ENCODE measurements at regions not wholly inside any gene's neighbourhood (a gene's known extent, or its start where the extent isn't known, plus 50 kb on each side); places are given as distances from the start of the nearest gene placed in this dataset.

- H3K9me3 ChIP-seq (ENCODE audit: low read length), result no peaks in the 10 kb centered on the region
- no peaks in the 10 kb centered on the region for H3K36me3 ChIP-seq (ENCODE audit: insufficient read depth, low read length)
- no peak overlapping the region for H3K9ac ChIP-seq (ENCODE audit: low read length)
- TF ChIP-seq RAD21 (conservative IDR thresholded peaks at IDR 0.05) (no peak), EZH2 (IDR thresholded peaks at IDR 0.05; ENCODE audit: borderline replicate concordance, insufficient read depth, low read length, poor library complexity, severe bottlenecking) (no peak)
- H3K27ac ChIP-seq (ENCODE audit: low read length), result no peak overlapping the region
- no peaks in the 10 kb centered on the region for H3K27me3 ChIP-seq (ENCODE audit: insufficient read depth, low read depth, low read length)
- no peak overlapping the region for H3K4me3 ChIP-seq (ENCODE audit: low read length)
- no peaks in the 10 kb centered on the region for H3K9me2 ChIP-seq (ENCODE audit: insufficient read depth, low read length)
- no peak overlapping the region for H2AFZ ChIP-seq (ENCODE audit: low read depth, low read length)
- H4K20me1 ChIP-seq (ENCODE audit: insufficient read depth), result no peaks in the 10 kb centered on the region
- no peaks in the 10 kb centered on the region for H3K79me2 ChIP-seq (replicated peaks; ENCODE audit: insufficient read depth, low read length)
- H3K4me2 ChIP-seq (ENCODE audit: low read length), result no peak overlapping the region
- no peaks in the 10 kb centered on the region for H3F3A ChIP-seq (ENCODE audit: insufficient read depth, low read length, poor library complexity, severe bottlenecking)
Observed at GRCh38 chr4:36852856-36853255, 391.7 kb upstream of the NWD2 start.

DNA sequence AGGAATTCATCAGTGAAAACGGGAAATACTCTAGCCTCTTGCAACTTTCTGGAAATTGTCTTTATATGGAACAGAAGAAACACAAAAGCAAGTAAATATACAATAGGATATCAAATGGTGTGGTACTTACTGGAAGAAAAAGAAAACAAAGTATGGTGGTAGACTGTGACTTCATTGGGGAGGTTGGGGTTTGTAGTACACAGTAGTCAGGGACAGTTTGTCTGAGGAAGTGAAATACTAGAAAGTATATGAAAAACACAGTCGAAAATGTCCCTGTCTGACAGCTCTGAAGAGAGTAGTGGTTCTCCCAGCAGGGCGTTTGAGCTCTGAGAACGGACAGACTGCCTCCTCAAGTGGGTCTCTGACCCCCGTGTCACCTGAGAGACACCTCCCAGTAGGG is 390.0 kb upstream of the NWD2 start:
- Histone ChIP-seq H3K36me3 (ENCODE audit: insufficient read depth, low read length) (no peaks in the 10 kb centered on the region), H3K27me3 (ENCODE audit: insufficient read depth, low read depth, low read length) (no peaks in the 10 kb centered on the region), H3K9me2 (ENCODE audit: insufficient read depth, low read length) (no peaks in the 10 kb centered on the region), H3K9me3 (ENCODE audit: low read length) (no peaks in the 10 kb centered on the region), H3F3A (ENCODE audit: insufficient read depth, low read length, poor library complexity, severe bottlenecking) (no peaks in the 10 kb centered on the region), H3K79me2 (replicated peaks; ENCODE audit: insufficient read depth, low read length) (no peaks in the 10 kb centered on the region), H3K4me3 (ENCODE audit: low read length) (no peak overlapping the region), H3K4me2 (ENCODE audit: low read length) (no peak overlapping the region), H2AFZ (ENCODE audit: low read depth, low read length) (no peak overlapping the region), H3K9ac (ENCODE audit: low read length) (no peak overlapping the region), H3K27ac (ENCODE audit: low read length) (no peak overlapping the region), H4K20me1 (ENCODE audit: insufficient read depth) (no peaks in the 10 kb centered on the region)
- TF ChIP-seq POLR2AphosphoS5 (IDR thresholded peaks at IDR 0.05) (no peak), EZH2 (IDR thresholded peaks at IDR 0.05; ENCODE audit: borderline replicate concordance, insufficient read depth, low read length, poor library complexity, severe bottlenecking) (no peak), EP300 (conservative IDR thresholded peaks at IDR 0.05; ENCODE audit: poor library complexity, severe bottlenecking) (no peak), RAD21 (conservative IDR thresholded peaks at IDR 0.05) (no peak), MXI1 (conservative IDR thresholded peaks at IDR 0.05; ENCODE audit: poor library complexity, severe bottlenecking) (no peak), REST (IDR thresholded peaks at IDR 0.05; ENCODE audit: borderline replicate concordance) (no peak), SMC3 (conservative IDR thresholded peaks at IDR 0.05; ENCODE audit: poor library complexity) (no peak), TAF1 (IDR thresholded peaks at IDR 0.05; ENCODE audit: low read depth) (no peak)
- TF ChIP-seq, protein P1, sequence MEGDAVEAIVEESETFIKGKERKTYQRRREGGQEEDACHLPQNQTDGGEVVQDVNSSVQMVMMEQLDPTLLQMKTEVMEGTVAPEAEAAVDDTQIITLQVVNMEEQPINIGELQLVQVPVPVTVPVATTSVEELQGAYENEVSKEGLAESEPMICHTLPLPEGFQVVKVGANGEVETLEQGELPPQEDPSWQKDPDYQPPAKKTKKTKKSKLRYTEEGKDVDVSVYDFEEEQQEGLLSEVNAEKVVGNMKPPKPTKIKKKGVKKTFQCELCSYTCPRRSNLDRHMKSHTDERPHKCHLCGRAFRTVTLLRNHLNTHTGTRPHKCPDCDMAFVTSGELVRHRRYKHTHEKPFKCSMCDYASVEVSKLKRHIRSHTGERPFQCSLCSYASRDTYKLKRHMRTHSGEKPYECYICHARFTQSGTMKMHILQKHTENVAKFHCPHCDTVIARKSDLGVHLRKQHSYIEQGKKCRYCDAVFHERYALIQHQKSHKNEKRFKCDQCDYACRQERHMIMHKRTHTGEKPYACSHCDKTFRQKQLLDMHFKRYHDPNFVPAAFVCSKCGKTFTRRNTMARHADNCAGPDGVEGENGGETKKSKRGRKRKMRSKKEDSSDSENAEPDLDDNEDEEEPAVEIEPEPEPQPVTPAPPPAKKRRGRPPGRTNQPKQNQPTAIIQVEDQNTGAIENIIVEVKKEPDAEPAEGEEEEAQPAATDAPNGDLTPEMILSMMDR (IDR thresholded peaks at IDR 0.05; ENCODE audit: poor library complexity, severe bottlenecking), result no peak

DNA sequence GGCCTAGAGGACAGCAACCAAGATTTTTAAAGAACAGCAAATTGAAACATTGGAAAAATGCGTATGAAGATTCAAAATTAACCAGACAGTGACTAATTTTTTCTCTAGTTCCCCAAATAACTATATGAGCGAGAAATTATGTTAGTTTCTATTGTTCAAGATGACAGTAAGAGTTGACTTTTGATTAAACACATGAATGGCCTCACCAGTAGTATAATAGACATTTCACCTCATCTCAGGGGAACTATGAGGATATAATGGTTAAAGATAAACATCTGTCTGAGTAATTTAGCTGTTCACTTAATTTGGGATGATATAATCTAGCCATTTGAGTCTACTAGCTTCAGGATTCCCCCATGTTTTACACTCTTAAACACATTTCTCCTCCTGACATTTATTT is 380.9 kb upstream of the NWD2 start:
- Histone ChIP-seq H3F3A (ENCODE audit: insufficient read depth, low read length, poor library complexity, severe bottlenecking) (no peaks in the 10 kb centered on the region), H3K4me3 (ENCODE audit: low read length) (no peak overlapping the region), H3K9me3 (ENCODE audit: low read length) (no peaks in the 10 kb centered on the region), H3K36me3 (ENCODE audit: insufficient read depth, low read length) (no peaks in the 10 kb centered on the region), H2AFZ (ENCODE audit: low read depth, low read length) (no peak overlapping the region), H3K27ac (ENCODE audit: low read length) (no peak overlapping the region), H3K9me2 (ENCODE audit: insufficient read depth, low read length) (no peaks in the 10 kb centered on the region), H3K4me2 (ENCODE audit: low read length) (no peak overlapping the region), H3K27me3 (ENCODE audit: insufficient read depth, low read depth, low read length) (no peaks in the 10 kb centered on the region), H3K9ac (ENCODE audit: low read length) (no peak overlapping the region), H4K20me1 (ENCODE audit: insufficient read depth) (no peaks in the 10 kb centered on the region), H3K79me2 (replicated peaks; ENCODE audit: insufficient read depth, low read length) (no peaks in the 10 kb centered on the region)
- TF ChIP-seq, protein P1 (IDR thresholded peaks at IDR 0.05; ENCODE audit: poor library complexity, severe bottlenecking), result no peak
- TF ChIP-seq POLR2AphosphoS5 (IDR thresholded peaks at IDR 0.05) (no peak), TAF1 (IDR thresholded peaks at IDR 0.05; ENCODE audit: low read depth) (no peak), REST (IDR thresholded peaks at IDR 0.05; ENCODE audit: borderline replicate concordance) (no peak), MXI1 (conservative IDR thresholded peaks at IDR 0.05; ENCODE audit: poor library complexity, severe bottlenecking) (no peak), EZH2 (IDR thresholded peaks at IDR 0.05; ENCODE audit: borderline replicate concordance, insufficient read depth, low read length, poor library complexity, severe bottlenecking) (no peak), RAD21 (conservative IDR thresholded peaks at IDR 0.05) (no peak), SMC3 (conservative IDR thresholded peaks at IDR 0.05; ENCODE audit: poor library complexity) (no peak), EP300 (conservative IDR thresholded peaks at IDR 0.05; ENCODE audit: poor library complexity, severe bottlenecking) (no peak)

Measured in neural cell (in vitro differentiated cells).